ENCODE measurements at regions not wholly inside any gene's neighbourhood (a gene's known extent, or its start where the extent isn't known, plus 50 kb on each side); places are given as distances from the start of the nearest gene placed in this dataset.
A peak's percentile ranks its signal among the peaks of the same experiment; 100 is the strongest.
"Not testable (repeated sequence)": the region's sequence is repeated elsewhere in the genome, so short reads cannot be mapped to it uniquely, and the experiment has no call there.

GRCh38 chr14:101616202-101616601 is 54.9 kb downstream of the DIO3 start:
- no peak for DNase-seq

DNA sequence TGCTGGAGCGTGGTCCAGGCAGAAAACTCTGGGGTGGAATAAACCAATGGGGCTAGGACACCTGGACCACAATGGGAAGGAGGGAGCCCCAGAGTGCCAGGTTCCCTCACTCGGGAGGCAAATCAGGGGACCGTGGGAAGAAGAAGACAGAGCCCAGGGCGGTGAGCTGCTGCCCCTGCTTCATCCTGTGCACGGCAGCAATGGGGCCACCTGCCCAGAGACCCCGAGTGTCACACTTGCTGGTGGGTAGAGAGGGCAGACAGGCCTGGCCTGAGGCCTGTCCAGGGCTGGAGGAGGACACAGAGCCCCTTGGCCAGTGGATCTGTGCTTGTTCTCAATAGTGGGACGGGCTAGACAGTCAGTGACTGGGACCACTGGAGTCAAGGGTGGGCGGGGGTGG is 58.2 kb downstream of the DIO3 start:
- no peak for DNase-seq

GRCh38 chr14:101620031-101620788 is 58.9 kb downstream of the DIO3 start:
- no peak for DNase-seq

- no peak for DNase-seq
These were observed 59.8 kb downstream of the DIO3 start for GRCh38 chr14:101620821-101621785.

DNA sequence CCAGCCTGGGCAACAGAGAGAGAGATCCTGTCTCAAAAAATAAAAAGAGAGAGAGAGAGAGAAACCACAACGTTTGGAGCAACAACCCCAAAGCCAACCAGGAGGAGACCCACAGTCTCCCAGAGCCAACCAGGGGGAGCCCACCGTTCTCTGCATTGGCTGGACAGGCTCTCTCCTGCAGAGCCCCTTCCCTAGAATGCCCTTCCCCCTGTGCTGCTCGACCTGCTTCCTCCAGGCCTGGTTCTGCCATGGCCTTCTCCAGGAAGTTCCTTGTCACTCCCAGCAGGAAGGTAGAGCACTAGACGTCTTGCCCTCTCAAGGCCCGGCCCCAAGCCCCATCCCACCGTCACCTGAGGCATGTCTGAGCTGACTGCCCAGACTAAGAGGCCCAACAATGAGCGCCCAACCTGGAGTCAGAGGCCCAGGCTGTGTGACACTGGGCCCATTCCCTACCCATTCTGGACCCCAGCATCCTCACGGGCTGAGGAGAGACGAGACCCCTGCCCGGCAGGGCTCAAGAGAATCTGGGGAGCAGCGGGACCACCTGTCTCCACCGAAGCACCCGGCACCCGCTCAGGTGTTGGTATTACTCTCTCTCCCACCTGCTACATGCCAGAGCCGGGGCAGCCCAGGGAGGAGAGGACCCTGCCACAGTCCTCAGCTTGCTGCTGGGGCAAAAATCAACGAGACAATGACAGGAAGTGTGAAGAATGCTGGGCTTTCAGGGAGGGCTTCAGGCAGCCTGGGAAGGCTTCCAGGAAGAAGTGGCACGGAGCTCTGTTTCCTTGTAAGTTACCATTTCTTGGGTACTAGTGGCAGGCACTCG is 61.2 kb downstream of the DIO3 start:
- no peak for DNase-seq

DNA sequence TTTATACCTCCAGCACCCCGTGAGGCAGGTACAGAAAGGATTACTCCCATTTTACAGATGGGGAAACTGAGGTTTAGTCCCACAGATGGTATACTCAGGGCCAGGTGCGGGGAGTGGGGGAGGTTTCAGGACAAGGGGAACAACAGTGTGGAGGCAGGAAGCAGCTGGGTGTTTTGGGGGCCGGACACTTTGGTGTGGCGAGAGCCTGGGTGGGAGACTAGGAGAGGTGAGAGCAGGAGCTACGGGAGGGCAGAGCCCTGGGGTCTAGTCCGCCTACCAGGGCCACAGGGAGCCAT is 61.7 kb downstream of the DIO3 start:
- DNase-seq = no peak

GRCh38 chr14:101623685-101624444 is 62.6 kb downstream of the DIO3 start:
- DNase-seq = no peak

DNA sequence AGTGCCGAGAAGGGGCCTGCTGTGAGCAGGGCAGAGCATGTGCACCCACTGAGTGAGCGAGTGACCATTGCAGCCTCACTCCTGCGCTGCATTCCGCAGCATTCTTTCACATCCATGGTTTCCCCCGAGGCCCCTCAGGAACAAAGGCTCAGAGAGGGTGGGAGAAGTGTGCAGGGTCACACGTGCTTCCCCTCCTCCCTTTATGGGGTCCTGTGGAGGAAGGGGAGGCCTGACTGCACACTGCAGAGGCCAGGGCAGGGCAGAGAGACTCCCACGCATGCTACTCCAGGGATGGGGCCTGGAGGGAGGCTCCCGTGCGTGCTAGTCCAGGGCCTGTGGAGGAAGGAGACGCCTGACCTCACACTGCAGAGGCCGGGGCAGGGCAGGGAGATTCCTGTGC is 63.2 kb downstream of the DIO3 start:
- no peak for DNase-seq

DNA sequence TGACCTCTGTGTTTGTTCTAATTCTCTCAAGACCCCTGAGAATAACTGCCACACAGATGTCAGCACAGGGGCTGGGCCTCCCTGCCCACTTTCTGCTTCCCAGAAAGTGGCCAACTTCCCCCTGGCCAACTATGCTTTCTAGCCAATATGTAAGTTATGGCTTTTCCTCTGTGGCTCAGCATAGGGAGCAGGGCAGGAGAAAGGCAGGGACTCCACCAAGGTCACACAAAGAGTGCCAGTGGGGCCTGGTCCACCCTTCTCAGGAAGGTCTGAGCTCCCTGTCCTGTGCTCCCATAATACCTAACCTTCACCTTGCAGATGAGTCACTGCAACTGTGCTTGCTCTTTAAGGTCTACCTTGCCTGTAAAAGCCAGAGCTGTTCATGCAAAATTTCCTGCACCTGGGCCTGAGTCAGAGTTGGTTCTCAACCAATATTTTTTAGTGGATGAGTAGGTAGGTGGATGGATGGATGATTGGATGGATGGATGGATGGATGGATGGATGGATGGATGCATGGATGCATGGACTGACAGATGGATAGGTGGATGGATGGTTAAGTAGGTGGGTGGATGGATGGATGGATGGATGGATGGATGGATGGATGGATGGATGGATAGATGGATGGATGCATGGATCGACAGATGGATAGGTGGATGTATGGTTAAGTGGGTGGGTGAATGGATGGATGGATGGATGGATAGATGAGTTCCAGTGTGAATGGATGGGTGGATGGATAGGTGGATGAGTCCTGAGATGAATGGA is 64.2 kb downstream of the DIO3 start:
- no peak for DNase-seq

GRCh38 chr14:101626331-101626730 is 65.0 kb downstream of the DIO3 start:
- DNase-seq = no peak

GRCh38 chr14:101627915-101628262 is 66.6 kb downstream of the DIO3 start:
- DNase-seq = no peak

GRCh38 chr14:101628471-101628966 is 67.2 kb downstream of the DIO3 start:
- DNase-seq = peak; percentile 61

DNA sequence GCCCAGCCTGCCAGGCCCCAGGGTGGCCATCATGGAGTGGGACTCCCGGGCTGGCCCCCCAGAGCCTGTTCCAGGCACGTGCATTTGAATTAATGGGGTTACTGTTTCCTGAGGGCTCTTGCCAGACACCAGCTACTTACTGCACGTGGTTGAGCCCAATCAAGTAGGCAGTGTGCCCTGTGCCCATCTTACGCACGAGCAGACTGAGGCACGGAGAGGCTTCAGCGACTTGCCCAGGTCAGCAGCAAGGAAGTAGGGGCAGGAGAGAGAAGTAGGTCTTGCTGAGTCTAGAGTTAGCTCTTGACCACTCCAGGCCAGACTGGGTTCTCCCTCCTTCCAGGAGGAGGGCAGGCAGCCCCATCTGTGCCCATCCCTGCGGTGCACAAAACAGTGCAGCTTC is 67.7 kb downstream of the DIO3 start:
- no peak for DNase-seq

DNA sequence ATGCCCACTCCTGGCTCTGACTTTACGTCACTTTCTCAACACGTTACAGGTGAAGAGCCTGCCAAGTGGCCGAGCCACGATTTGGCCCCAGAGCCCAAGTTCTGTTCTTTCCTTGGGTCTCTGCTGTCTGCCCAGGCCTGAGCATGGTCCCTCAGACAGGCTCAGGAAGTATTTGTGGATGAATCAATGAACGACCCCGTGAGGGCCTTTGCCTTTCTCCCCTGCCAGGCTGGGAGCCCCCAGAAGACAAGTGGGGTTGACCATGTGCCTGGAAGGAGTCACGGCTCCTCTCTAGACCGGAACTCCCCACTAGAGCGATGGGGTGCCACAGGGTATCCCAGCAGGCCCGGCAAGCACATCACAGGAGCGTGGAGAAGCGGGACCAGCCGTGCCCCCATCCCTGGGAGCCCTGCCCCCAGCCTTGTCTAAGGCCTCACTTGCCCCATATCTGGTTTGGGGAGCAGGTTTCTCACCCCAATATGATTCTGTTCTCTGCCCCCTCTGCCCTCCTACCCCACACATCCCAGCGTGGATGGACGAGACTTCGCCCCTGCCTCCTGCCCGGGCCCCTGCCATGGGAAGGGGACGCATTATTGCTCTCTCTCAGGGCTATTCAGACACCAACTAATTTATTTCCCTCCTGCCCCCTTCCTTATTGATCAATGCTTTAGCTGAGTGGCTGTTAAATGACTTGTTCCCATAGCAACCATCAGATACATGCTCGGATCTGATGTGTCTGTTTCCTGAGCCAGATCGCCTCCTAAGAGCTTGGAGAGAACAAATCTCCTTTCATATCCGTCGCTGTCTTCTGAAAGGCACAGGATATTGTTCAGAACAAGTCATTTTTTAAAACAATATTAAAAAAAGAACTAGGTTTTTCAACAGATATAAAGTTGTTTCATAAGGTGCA is 69.0 kb downstream of the DIO3 start:
- DNase-seq = no peak

- no peak for DNase-seq
These were observed 69.9 kb downstream of the DIO3 start for GRCh38 chr14:101631199-101631598.

GRCh38 chr14:101631970-101632369 is 70.7 kb downstream of the DIO3 start:
- not testable (repeated sequence) for DNase-seq

DNA sequence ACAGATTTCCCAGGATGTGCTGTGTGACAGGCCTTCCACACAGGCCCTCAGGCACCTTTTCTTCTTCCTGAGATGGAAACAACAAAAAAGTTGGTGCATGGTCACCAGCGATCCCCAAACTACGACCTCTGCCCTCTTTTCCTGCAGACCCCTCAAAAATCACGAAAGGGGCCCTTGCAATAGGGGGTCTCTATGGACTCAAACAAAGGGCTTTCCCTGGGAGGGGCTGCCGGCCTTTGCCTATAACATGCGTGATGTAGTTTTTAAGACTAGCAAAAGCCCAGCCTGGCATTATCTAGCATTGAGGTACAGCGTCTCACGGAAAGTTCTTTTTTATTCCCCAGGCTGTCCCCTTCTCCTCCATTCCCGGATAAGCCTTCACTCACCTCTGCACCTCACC is 71.2 kb downstream of the DIO3 start:
- no peak for DNase-seq

- DNase-seq = no peak
These were observed 72.0 kb downstream of the DIO3 start for GRCh38 chr14:101633276-101633675.

GRCh38 chr14:101634202-101634849 is 73.0 kb downstream of the DIO3 start:
- no peak for DNase-seq
